Stimulated activated effector memory CD8-positive, alpha-beta T cell treated with anti-CD3 and anti-CD28 coated beads, Interleukin-12 subunit alpha, Interleukin-12 subunit beta, amount 100 ng/mL, for 72 hours (primary cell): ENCODE measurements at regions not wholly inside any gene's neighbourhood (a gene's known extent, or its start where the extent isn't known, plus 50 kb on each side); places are given as distances from the start of the nearest gene placed in this dataset.

ENCODE experiments used
- ATAC-seq: fragments of 150-1000 bp; cut with Tn5 transposase; 2 replicates; pipeline ENCODE4 v1.10.0; 2021
- DNase-seq, 2 donors: peaks; one replicate each; pipeline ENCODE4 v3.0.0; 2021 to 2022; ENCODE audit warnings: low spot score in 2 of 2
- H3K27ac Mint-ChIP-seq: one replicate; pipeline ENCODE4 v1.8.0; 2022; ENCODE audit warnings: mild to moderate bottlenecking, mixed read lengths
- H3K36me3 Mint-ChIP-seq: one replicate; pipeline ENCODE4 v1.8.0; 2022; ENCODE audit warnings: mild to moderate bottlenecking, mixed read lengths
- H3K4me1 Mint-ChIP-seq: one replicate; pipeline ENCODE4 v1.8.0; 2022; ENCODE audit warnings: mixed read lengths
- H3K4me3 Mint-ChIP-seq: one replicate; pipeline ENCODE4 v1.8.0; 2022; ENCODE audit warnings: mild to moderate bottlenecking, mixed read lengths
- H3K9me3 Mint-ChIP-seq: one replicate; pipeline ENCODE4 v1.8.0; 2022; ENCODE audit warnings: mixed read lengths

- Mint-ChIP-seq H3K4me1 (no peaks in the 10 kb centered on the region), H3K4me3 (no peak overlapping the region), H3K27ac (no peak overlapping the region), H3K9me3 (peaks cover 8% of the 10 kb centered on the region), H3K36me3 (no peaks in the 10 kb centered on the region)
- no peak for DNase-seq
- ATAC-seq, result no peak
Measured at GRCh38 chr14:53491256-53491883, 338.2 kb upstream of the DDHD1 start.

DNA sequence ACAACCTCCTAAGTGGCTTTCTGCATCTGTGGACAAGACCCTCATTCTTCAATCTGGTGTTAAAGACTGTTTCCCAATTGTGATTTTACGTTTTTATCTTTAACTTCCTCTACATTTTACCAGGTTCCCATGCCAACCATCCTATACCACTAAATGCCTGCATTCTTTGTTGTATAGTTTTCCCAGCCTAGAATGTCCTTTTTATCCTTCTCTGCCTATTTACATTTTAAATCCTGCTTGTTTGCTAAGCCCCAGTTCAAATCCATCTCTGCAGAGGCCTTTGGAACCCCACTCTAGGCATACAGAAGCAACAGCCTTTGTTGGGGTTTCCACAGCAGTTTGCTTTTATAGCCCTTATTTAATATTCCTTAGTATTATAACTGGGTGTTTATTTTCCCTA is 325.1 kb upstream of the DDHD1 start:
- DNase-seq, result no peak
- H3K9me3 Mint-ChIP-seq, result peaks cover 14% of the 10 kb centered on the region

DNA sequence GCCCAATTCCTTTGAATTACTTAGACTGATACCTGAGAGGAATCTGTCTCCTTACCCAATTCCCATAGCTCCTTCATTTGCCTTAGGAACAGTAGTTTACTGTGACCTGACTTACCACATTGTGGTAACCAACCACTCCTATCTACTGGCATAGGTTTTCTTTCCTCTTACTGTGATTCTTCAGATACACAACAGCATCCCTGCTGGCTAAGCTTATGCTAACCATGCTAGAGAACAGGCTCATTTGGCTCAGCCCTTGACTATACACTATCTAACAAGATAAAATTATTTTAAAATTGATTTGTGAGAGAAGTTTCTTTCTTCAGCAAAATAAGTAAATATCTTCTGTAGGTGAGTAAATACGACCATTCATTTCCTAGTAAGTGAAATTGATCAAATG is 320.4 kb upstream of the DDHD1 start:
- no peak for DNase-seq
- no peaks in the 10 kb centered on the region for H3K36me3 Mint-ChIP-seq
- no peaks in the 10 kb centered on the region for H3K4me1 Mint-ChIP-seq
- H3K27ac Mint-ChIP-seq, result no peak overlapping the region
- H3K9me3 Mint-ChIP-seq, result peaks cover 3% of the 10 kb centered on the region
- no peak for ATAC-seq
- H3K4me3 Mint-ChIP-seq, result no peak overlapping the region

More for the DNA sequence above, 325.1 kb upstream of the DDHD1 start:
- no peaks in the 10 kb centered on the region for H3K4me1 Mint-ChIP-seq
- no peak for ATAC-seq
- H3K27ac Mint-ChIP-seq, result no peak overlapping the region
- H3K36me3 Mint-ChIP-seq, result no peaks in the 10 kb centered on the region
- H3K4me3 Mint-ChIP-seq, result no peak overlapping the region

DNA sequence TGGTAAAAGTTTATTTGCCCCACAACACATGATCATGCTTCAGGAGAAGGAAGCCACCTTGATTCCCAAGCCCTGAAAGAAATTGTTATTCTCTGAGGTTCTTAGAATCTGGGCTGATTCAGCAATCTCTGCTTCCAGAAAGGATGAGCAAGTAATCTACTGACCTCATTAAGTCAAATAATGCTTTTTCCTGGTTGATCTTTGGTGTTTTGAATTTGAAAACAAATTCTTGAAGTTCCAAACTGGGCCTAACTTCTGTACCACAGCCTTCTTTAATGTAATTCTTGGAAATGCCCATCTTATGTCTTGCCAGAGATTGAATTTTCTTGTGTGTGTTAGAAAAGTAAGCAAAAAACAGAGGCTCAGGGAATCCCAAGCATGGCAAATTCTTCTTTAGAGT is 319.2 kb upstream of the DDHD1 start:
- peaks cover 3% of the 10 kb centered on the region for H3K9me3 Mint-ChIP-seq
- no peak for ATAC-seq
- no peak overlapping the region for H3K27ac Mint-ChIP-seq
- H3K4me3 Mint-ChIP-seq, result no peak overlapping the region
- H3K36me3 Mint-ChIP-seq, result no peaks in the 10 kb centered on the region
- H3K4me1 Mint-ChIP-seq, result no peaks in the 10 kb centered on the region
- DNase-seq, result no peak

GRCh38 chr14:53470351-53471043 is 317.4 kb upstream of the DDHD1 start:
- peaks cover 3% of the 10 kb centered on the region for H3K9me3 Mint-ChIP-seq
- no peak overlapping the region for H3K4me3 Mint-ChIP-seq
- H3K36me3 Mint-ChIP-seq, result no peaks in the 10 kb centered on the region
- no peak for ATAC-seq
- no peak for DNase-seq
- H3K27ac Mint-ChIP-seq, result no peak overlapping the region
- no peaks in the 10 kb centered on the region for H3K4me1 Mint-ChIP-seq

DNA sequence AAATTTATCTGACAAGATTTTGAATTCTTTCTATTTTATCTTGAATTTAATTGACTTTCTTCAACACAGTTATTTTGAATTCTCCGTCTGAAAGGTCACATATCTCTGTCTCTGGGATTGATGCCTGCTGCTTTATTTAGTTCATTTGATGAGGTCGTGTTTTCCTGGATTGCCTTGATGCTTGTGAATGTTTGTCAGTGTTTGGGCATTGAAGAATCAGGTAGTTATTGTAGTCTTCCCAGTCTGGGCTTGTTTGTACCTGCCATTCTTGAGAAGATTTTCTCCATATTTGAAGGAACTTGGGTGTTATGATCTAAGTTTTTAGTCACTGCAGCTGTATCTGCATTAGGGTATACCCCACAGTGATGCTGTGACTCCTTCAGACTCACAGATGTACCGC is 315.8 kb upstream of the DDHD1 start:
- ATAC-seq (no peak), DNase-seq (no peak)
- Mint-ChIP-seq H3K36me3 (no peaks in the 10 kb centered on the region), H3K4me3 (no peak overlapping the region), H3K4me1 (no peaks in the 10 kb centered on the region), H3K27ac (no peak overlapping the region), H3K9me3 (peaks cover 11% of the 10 kb centered on the region)

DNA sequence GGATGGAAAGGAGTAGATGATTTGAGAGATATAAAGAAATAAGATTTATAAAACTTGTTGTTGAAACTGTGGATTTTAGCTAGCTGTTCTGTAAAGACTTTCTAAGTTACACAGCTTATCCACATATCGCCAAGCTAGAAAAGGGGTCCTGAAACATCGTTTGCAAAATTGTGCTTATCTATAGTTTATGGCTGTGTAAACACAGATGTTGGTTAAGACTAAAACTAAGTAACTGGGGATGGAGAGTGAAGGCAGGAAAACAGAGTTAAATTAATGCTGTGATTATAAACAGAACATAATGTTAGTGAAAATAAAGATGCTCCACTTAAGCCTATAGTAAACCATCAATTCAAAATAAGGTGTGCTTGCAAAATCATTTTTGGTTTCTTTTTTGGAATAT is 311.3 kb upstream of the DDHD1 start:
- Mint-ChIP-seq H3K4me1 (no peaks in the 10 kb centered on the region), H3K36me3 (no peaks in the 10 kb centered on the region), H3K4me3 (no peak overlapping the region), H3K9me3 (peaks cover 17% of the 10 kb centered on the region), H3K27ac (no peak overlapping the region)
- ATAC-seq, result no peak
- no peak for DNase-seq

- Mint-ChIP-seq H3K36me3 (no peaks in the 10 kb centered on the region), H3K27ac (no peak overlapping the region), H3K4me1 (no peaks in the 10 kb centered on the region), H3K4me3 (no peak overlapping the region), H3K9me3 (peaks cover 17% of the 10 kb centered on the region)
- ATAC-seq (no peak), DNase-seq (no peak)
Measured at GRCh38 chr14:53462931-53463778, 310.0 kb upstream of the DDHD1 start.

DNA sequence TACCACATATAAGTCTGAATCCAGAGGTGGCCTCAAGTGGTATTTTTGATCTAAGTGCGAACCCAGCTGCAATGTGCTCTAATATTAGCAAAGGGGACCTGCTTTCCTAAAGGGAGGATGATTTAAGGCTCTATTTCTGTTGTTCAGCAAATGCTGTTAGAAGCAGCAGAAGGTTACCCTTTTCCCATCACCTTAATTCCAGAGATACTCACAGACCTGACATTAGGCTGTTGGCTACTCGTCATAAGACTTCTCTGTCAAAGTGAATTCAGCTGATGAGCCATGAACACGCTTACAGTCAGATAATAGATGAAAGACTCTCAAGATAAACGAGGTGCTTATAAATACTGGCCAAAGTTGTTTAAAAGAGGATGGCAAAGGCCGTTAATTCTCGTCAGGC is 308.7 kb upstream of the DDHD1 start:
- Mint-ChIP-seq H3K4me3 (no peak overlapping the region), H3K4me1 (no peaks in the 10 kb centered on the region), H3K36me3 (no peaks in the 10 kb centered on the region), H3K9me3 (peaks cover 18% of the 10 kb centered on the region), H3K27ac (no peak overlapping the region)
- no peak for DNase-seq
- no peak for ATAC-seq

DNA sequence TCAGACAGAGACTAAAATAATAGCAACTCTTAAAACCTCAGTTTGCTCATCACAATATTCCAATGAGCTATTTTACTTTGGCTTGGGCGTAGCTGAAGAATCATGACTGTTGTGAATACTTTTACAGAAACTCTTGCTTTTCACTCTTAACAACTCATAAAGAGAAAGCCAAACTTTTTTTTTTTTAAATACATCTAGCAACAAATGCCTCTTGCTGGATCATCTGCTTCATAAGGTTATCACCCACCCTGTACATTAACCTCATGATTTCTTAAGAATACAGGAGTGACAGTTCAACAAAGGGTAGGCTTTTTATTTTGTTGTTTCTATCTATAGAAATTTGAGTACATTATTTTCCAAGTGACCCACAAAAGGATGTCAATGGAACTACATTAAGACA is 307.4 kb upstream of the DDHD1 start:
- ATAC-seq, result no peak
- Mint-ChIP-seq H3K4me1 (no peaks in the 10 kb centered on the region), H3K27ac (no peak overlapping the region), H3K36me3 (no peaks in the 10 kb centered on the region), H3K4me3 (no peak overlapping the region), H3K9me3 (peaks cover 18% of the 10 kb centered on the region)
- no peak for DNase-seq

- ATAC-seq, result no peak
- H3K27ac Mint-ChIP-seq, result no peak overlapping the region
Measured at GRCh38 chr14:53458368-53458814, 305.3 kb upstream of the DDHD1 start.

DNA sequence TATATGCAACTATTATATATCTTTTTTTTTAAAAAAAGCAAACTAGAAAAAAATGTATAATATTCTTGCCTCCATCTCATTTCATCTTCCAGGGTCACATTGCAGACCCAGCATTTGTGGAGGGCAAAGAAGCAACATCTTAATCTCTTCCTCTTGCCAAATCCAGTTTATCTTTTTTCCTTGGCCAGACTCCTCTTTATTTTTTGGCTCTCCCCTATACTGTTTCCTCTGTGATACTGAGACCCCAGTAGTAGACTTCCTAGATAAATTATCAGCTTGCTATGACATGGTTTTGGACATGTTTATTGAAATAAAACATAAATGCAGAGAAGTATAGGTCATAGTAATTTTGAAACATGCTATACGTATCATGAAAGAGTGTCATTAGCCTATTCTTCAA is 303.8 kb upstream of the DDHD1 start:
- DNase-seq (no peak), ATAC-seq (no peak)
- H3K4me1 Mint-ChIP-seq, result no peaks in the 10 kb centered on the region
- H3K27ac Mint-ChIP-seq, result no peak overlapping the region
- no peak overlapping the region for H3K4me3 Mint-ChIP-seq
- H3K9me3 Mint-ChIP-seq, result peaks cover 7% of the 10 kb centered on the region
- no peaks in the 10 kb centered on the region for H3K36me3 Mint-ChIP-seq

More at GRCh38 chr14:53458368-53458814, 305.3 kb upstream of the DDHD1 start:
- peaks cover 7% of the 10 kb centered on the region for H3K9me3 Mint-ChIP-seq
- no peaks in the 10 kb centered on the region for H3K36me3 Mint-ChIP-seq
- H3K4me3 Mint-ChIP-seq, result no peak overlapping the region
- no peaks in the 10 kb centered on the region for H3K4me1 Mint-ChIP-seq
- DNase-seq, result no peak

DNA sequence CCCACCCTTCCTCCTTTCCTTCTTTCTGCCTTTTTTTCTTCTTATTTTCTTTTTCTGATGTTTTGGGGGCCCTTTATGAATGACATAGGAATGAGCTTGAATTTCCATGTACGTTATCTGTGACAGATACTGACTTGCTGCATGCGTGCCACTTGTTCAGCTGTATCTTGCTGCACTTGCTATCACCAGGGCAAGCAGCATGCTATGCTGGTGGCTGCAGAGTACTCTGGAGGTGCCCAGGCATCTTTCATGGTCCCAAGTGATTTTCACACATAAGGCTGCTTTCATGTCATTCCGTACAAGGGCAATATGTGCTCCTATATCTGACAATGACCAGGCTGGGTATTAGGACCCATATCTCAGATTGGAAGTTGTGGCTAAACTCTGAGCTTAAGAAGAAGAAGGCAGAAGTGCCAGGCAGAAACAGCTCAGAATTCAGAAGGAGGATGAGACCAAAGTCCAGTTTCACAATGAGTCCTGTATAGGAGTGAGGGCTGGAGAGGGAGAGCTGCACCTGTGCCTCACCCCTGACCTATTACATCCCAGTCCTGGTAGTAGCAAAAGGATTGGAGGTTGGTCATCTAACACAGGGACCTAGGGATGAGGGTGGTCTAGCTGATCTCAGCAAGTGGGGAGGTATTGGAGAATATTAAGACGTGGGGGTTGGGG is 299.0 kb upstream of the DDHD1 start:
- H3K4me3 Mint-ChIP-seq, result no peak overlapping the region
- DNase-seq (no peak), ATAC-seq (no peak)
- no peaks in the 10 kb centered on the region for H3K4me1 Mint-ChIP-seq
- no peak overlapping the region for H3K27ac Mint-ChIP-seq
- peaks cover 7% of the 10 kb centered on the region for H3K9me3 Mint-ChIP-seq
- no peaks in the 10 kb centered on the region for H3K36me3 Mint-ChIP-seq

- Mint-ChIP-seq H3K36me3 (no peaks in the 10 kb centered on the region), H3K4me3 (no peak overlapping the region), H3K4me1 (no peaks in the 10 kb centered on the region), H3K27ac (no peak overlapping the region), H3K9me3 (peaks cover 5% of the 10 kb centered on the region)
- DNase-seq (no peak), ATAC-seq (no peak)
Measured at GRCh38 chr14:53450871-53451270, 297.7 kb upstream of the DDHD1 start.

- no peak overlapping the region for H3K27ac Mint-ChIP-seq
- peaks cover 11% of the 10 kb centered on the region for H3K9me3 Mint-ChIP-seq
- no peaks in the 10 kb centered on the region for H3K36me3 Mint-ChIP-seq
- DNase-seq (no peak), ATAC-seq (no peak)
- no peak overlapping the region for H3K4me3 Mint-ChIP-seq
- no peaks in the 10 kb centered on the region for H3K4me1 Mint-ChIP-seq
Measured at GRCh38 chr14:53448682-53449081, 295.6 kb upstream of the DDHD1 start.
